ENCODE measurements at regions not wholly inside any gene's neighbourhood (a gene's known extent, or its start where the extent isn't known, plus 50 kb on each side); places are given as distances from the start of the nearest gene placed in this dataset.
A peak's percentile ranks its signal among the peaks of the same experiment; 100 is the strongest.

DNA sequence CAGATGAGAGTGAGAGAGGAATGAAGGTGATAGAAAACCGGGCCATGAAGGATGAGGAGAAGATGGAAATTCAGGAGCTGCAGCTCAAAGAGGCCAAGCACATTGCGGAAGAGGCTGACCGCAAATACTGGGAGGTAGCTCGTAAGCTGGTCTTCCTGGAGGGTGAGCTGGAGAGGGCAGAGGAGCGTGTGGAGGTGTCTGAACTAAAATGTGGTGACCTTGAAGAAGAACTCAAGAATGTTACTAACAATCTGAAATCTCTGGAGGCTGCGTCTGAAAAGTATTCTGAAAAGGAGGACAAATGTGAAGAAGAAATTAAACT is 88.9 kb downstream of the EOMES start:
- peak overlapping the region; percentile 58 for H3K4me3 ChIP-seq (ENCODE audit: low read depth, low read length)
- CTCF ChIA-PET: interaction anchor here (1.2 kb wide), 1 partner anchor 182 kb away, joined by 3 read pairs; no protein-coding TSS in a partner anchor
- POLR2A ChIA-PET: interaction anchor here (0.6 to 1.6 kb wide), 5 partner anchors 8 to 148 kb away, joined by 3 to 4 read pairs (median 3); partner anchors contain the start of gene SLC4A7
- TF ChIP-seq, protein P1, sequence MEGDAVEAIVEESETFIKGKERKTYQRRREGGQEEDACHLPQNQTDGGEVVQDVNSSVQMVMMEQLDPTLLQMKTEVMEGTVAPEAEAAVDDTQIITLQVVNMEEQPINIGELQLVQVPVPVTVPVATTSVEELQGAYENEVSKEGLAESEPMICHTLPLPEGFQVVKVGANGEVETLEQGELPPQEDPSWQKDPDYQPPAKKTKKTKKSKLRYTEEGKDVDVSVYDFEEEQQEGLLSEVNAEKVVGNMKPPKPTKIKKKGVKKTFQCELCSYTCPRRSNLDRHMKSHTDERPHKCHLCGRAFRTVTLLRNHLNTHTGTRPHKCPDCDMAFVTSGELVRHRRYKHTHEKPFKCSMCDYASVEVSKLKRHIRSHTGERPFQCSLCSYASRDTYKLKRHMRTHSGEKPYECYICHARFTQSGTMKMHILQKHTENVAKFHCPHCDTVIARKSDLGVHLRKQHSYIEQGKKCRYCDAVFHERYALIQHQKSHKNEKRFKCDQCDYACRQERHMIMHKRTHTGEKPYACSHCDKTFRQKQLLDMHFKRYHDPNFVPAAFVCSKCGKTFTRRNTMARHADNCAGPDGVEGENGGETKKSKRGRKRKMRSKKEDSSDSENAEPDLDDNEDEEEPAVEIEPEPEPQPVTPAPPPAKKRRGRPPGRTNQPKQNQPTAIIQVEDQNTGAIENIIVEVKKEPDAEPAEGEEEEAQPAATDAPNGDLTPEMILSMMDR (IDR thresholded peaks at IDR 0.05; ENCODE audit: insufficient read depth, low read length, missing control alignments): no peak
- no peak for DNase-seq (ENCODE audit: low read depth, low spot score)

DNA sequence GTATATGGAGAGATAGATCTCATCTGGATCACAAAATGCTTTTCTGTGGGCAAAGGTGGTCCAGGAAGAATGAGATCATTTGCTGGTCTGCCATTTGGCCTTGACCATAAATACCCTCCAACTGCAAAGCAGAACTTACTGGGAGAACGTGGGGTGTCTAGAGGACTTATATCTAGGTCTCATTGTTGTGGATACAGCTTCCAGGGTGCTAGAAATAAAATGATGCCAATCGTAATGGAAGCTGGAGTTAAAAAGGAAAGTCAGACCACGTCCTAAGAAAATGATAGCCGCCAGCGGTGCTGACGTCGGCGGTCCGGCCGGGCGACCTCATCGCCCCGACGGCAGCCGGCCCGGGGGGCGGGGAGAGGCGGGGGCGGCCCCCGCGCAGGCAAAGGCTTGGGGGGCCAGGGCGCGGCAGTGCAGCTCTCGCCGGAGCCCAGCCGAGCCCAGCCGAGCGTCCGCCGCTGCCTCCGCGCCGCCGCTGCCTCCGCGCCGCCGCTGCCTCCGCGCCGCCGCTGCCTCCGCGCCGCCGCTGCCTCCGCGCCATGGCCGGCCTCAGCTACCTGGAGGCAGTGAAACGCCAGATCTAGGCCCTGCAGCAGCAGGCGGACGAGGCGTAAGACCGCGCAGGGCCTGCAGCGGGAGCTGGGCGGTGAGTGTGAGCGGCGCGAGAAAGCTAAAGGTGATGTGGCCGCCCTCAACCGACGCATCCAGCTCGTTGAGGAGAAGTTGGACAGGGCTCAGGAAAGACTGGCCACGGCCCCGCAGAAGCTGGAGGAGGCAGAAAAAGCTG is 89.5 kb downstream of the EOMES start:
- TF ChIP-seq, protein P1 (IDR thresholded peaks at IDR 0.05; ENCODE audit: insufficient read depth, low read length, missing control alignments): peak; percentile 14
- ChIA-PET CTCF (interaction anchor here (1.0 to 1.2 kb wide), 3 partner anchors 17 to 181 kb away, joined by 3 read pairs; no protein-coding TSS in a partner anchor), POLR2A (interaction anchor here (0.6 to 1.6 kb wide), 7 partner anchors 9 to 419 kb away, joined by 3 to 4 read pairs (median 4); partner anchors contain the start of gene SLC4A7)
- DNase-seq (ENCODE audit: low read depth, low spot score): no peak
- H3K4me3 ChIP-seq (ENCODE audit: low read depth, low read length): peak overlapping the region; percentile 58

DNA sequence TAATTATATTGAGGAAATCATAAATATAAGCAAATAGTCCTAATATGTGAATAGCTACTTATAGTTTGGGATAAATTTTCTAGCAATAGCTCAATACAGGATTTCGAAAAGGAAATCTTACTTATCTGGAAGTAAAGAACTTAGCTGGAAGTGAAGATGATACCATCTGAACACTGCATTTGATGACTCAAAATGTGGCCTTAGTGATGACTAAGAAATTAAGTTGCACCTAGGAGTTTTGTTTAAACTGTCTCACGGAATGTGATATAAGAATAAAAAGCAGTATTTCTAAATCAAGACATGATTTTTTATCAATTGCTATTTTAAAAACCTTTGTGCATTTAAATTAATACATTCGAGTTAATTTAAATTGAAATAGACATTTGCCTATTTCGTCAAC is 91.2 kb downstream of the EOMES start:
- ChIA-PET CTCF (interaction anchor here (0.6 kb wide), 1 partner anchor 27 kb away, joined by 3 read pairs; no protein-coding TSS in a partner anchor), POLR2A (interaction anchor here (1.3 kb wide), 1 partner anchor 9 kb away, joined by 6 read pairs; no protein-coding TSS in a partner anchor)
- TF ChIP-seq, protein P1 (IDR thresholded peaks at IDR 0.05; ENCODE audit: insufficient read depth, low read length, missing control alignments): no peak
- no peak overlapping the region for H3K4me3 ChIP-seq (ENCODE audit: low read depth, low read length)
- DNase-seq (ENCODE audit: low read depth, low spot score): no peak

DNA sequence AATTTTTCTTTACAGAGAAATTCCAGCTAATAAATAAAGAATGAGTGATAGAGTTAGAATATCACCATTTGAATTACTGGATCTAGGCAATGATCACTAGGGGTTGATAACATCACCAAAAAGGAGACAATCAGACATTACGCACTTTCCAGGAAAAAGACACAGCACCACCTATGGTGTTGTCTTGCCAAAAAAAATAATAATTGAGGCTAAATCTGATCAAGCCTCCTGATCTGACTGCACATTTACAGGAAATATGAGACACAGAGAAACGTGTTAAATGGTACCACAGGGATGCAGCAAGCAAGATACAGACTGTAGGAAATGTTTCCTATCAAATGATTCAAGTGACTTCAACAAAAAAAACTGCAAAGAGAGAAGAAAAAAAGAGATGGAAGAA is 92.8 kb downstream of the EOMES start:
- TF ChIP-seq, protein P1 (IDR thresholded peaks at IDR 0.05; ENCODE audit: insufficient read depth, low read length, missing control alignments): no peak
- CTCF ChIA-PET: interaction anchor here (2.0 kb wide), 1 partner anchor 29 kb away, joined by 5 read pairs; no protein-coding TSS in a partner anchor
- no peak for DNase-seq (ENCODE audit: low read depth, low spot score)
- no peak overlapping the region for H3K4me3 ChIP-seq (ENCODE audit: low read depth, low read length)
- POLR2A ChIA-PET: no interaction called here

DNA sequence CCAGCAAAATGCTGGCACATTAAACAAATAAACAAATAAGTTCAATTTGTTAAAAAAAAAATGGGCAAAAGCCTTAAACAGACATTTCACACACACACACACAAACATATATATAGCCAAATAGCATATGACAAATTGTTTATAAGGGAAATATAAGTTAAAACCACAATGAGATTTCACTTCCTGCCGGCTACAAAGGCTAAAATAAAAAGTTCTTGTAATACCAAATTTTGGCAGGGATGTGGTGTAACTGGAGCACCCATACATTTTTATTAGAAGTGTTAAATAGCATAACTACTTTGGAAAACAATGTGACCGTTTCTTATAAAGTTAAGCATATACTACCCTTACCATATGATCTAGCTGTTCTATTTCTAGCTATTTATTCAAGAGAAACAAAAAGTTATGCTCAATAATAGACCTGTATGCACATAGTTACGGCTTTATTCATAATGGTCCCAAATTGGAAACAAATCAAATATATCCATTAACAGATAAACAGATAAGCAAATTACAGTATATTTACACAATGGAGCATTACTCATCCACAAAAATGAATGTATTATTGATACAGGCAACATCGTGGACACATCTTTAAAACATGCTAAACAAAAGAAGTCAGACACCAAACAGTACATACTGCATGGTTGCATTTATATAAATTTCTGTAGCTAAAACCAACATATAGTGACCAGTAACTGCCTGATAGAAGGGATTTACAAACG is 93.9 kb downstream of the EOMES start:
- DNase-seq (ENCODE audit: low read depth, low spot score): no peak
- TF ChIP-seq, protein P1 (IDR thresholded peaks at IDR 0.05; ENCODE audit: insufficient read depth, low read length, missing control alignments): no peak
- POLR2A ChIA-PET: no interaction called here
- CTCF ChIA-PET: interaction anchor here (2.0 kb wide), 1 partner anchor 30 kb away, joined by 5 read pairs; no protein-coding TSS in a partner anchor
- H3K4me3 ChIP-seq (ENCODE audit: low read depth, low read length): no peak overlapping the region

DNA sequence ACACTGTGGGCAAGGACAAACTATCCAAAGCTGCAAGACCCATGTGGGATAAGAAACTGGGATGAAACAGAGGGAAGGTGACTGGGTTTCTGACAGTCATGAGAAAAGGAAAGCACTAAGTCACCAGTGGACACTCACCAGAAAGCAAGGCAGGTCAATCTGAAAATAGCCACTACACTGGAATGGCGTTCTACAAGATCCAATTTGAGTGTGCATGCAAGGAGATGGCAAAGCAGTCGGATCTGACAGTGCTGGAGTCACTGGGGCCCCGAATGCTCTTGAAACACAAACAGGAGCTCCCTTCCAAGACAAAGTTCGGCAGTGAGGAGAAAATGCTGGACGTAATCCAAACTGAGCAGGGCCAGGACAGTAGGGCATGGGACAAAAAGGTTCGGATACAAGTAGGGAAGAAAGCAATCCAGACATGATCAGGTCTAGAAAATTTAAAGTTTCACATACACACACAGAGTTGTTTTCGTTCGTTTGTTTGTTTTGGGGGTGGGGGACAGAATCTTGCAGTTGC is 95.5 kb downstream of the EOMES start:
- POLR2A ChIA-PET: no interaction called here

More for the DNA sequence above, 95.5 kb downstream of the EOMES start:
- CTCF ChIA-PET: no interaction called here
- TF ChIP-seq, protein P1 (IDR thresholded peaks at IDR 0.05; ENCODE audit: insufficient read depth, low read length, missing control alignments): no peak
- no peak for DNase-seq (ENCODE audit: low read depth, low spot score)
- H3K4me3 ChIP-seq (ENCODE audit: low read depth, low read length): no peak overlapping the region
